ENCODE measurements at regions not wholly inside any gene's neighbourhood (a gene's known extent, or its start where the extent isn't known, plus 50 kb on each side); places are given as distances from the start of the nearest gene placed in this dataset.

DNA sequence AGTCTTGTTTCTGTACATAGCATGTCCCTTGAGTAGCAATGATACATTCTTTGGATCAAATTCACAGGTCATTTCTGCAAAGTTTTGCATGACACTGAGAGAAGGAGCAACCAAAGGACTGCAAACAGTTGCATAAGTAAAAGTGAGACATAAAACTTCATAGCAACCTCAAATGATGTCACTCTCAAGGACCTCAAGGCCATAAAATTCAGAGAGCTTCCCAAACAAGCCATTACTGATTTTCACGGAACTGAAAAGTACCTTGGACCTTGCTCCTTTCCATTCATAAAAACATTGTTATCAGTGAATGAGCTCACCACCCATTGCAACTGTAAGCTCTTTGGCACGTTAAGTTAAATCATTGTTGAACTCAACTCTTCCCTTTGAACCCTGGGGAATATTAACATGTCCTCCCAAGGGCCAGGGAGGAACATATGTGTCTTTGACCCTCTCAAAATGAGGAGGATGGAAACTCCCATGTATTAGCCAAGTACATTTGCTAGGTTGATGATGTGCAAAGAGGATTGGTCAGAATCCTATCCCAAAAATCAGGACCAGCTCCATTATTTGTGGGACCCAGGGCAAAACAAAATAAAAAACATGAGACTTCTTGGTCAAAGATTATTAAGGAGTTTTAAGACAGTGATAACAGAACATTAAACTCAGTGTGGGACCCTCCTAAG, 275.0 kb upstream of the DYNLRB2 start:
- H2BK5ac ChIP-seq (ENCODE audit: insufficient read length, low read length) = no peak overlapping the region
- no CpG with 5 or more reads among the region's 2 CpGs for WGBS (ENCODE audit: extremely low coverage, insufficient read length, low lambda C conversion rate)
- H3K4me2 ChIP-seq (ENCODE audit: insufficient read depth, insufficient read length, low read length) = no peak overlapping the region
- H3K56ac ChIP-seq (ENCODE audit: insufficient read length, low read depth, low read length) = no peak overlapping the region
- TF ChIP-seq, protein P1, sequence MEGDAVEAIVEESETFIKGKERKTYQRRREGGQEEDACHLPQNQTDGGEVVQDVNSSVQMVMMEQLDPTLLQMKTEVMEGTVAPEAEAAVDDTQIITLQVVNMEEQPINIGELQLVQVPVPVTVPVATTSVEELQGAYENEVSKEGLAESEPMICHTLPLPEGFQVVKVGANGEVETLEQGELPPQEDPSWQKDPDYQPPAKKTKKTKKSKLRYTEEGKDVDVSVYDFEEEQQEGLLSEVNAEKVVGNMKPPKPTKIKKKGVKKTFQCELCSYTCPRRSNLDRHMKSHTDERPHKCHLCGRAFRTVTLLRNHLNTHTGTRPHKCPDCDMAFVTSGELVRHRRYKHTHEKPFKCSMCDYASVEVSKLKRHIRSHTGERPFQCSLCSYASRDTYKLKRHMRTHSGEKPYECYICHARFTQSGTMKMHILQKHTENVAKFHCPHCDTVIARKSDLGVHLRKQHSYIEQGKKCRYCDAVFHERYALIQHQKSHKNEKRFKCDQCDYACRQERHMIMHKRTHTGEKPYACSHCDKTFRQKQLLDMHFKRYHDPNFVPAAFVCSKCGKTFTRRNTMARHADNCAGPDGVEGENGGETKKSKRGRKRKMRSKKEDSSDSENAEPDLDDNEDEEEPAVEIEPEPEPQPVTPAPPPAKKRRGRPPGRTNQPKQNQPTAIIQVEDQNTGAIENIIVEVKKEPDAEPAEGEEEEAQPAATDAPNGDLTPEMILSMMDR (conservative IDR thresholded peaks at IDR 0.05) = no peak
- no peak overlapping the region for H3K27ac ChIP-seq (ENCODE audit: insufficient read length, low read depth, low read length)
- DNase-seq = no peak
- H4K91ac ChIP-seq (ENCODE audit: insufficient read length, low read depth, low read length) = no peak overlapping the region
- no peak overlapping the region for H3K14ac ChIP-seq (ENCODE audit: insufficient read depth, low read length)
- H4K5ac ChIP-seq (ENCODE audit: insufficient read length, low read depth, low read length) = no peak overlapping the region
- H3K79me2 ChIP-seq (ENCODE audit: insufficient read depth, low read length) = no peaks in the 10 kb centered on the region
- H2BK20ac ChIP-seq (ENCODE audit: low read depth, low read length, poor library complexity, severe bottlenecking) = no peak overlapping the region
- H4K8ac ChIP-seq (replicated peaks; ENCODE audit: insufficient read length, low read depth, low read length) = no peak overlapping the region
- Mint-ChIP-seq H3K9me3 (no peaks in the 10 kb centered on the region), H3K4me1 (no peaks in the 10 kb centered on the region), H3K27me3 (ENCODE audit: low read depth) (no peaks in the 10 kb centered on the region), H3K36me3 (ENCODE audit: insufficient read depth in 1 of 3, low read depth in 3 of 3) (no peaks in the 10 kb centered on the region), H3K27ac (no peak overlapping the region), H3K4me3 (no peak overlapping the region)
- no peak overlapping the region for H2AFZ ChIP-seq (ENCODE audit: low read length)
- H3K23me2 ChIP-seq (ENCODE audit: insufficient read length, low read depth, low read length, poor library complexity, severe bottlenecking) = no peaks in the 10 kb centered on the region
- no peak overlapping the region for H3K18ac ChIP-seq (ENCODE audit: insufficient read length, low read depth, low read length)
- H2BK12ac ChIP-seq (ENCODE audit: insufficient read length, low read depth, low read length) = no peak overlapping the region
- no peaks in the 10 kb centered on the region for H3K4me1 ChIP-seq (ENCODE audit: insufficient read depth, low read length)
- H3T11ph ChIP-seq (ENCODE audit: low read length) = no peak overlapping the region
- H3K23ac ChIP-seq (ENCODE audit: insufficient read length, low read depth, low read length) = no peak overlapping the region
- H2BK120ac ChIP-seq (ENCODE audit: low read depth, low read length, poor library complexity, severe bottlenecking) = no peak overlapping the region
- H2BK15ac ChIP-seq (ENCODE audit: low read depth, low read length) = no peak overlapping the region
- H3K79me1 ChIP-seq (ENCODE audit: insufficient read depth, low read depth, low read length, poor library complexity, severe bottlenecking) = no peaks in the 10 kb centered on the region
- no peaks in the 10 kb centered on the region for H3K9me3 ChIP-seq (ENCODE audit: control insufficient read depth, low read depth, low read length)
- H2AK5ac ChIP-seq (ENCODE audit: insufficient read length, low read length) = no peak overlapping the region
- no peak overlapping the region for H3K4ac ChIP-seq (ENCODE audit: low read depth, low read length)
- no peaks in the 10 kb centered on the region for H3K27me3 ChIP-seq (ENCODE audit: insufficient read depth, low read length)
- no peak overlapping the region for H3K9ac ChIP-seq (ENCODE audit: extremely low read depth, insufficient read length, low read length)
- no peaks in the 10 kb centered on the region for H4K20me1 ChIP-seq (ENCODE audit: control insufficient read depth, insufficient read depth, insufficient read length)

Data from H9 (cell line).